SK-N-SH treated with all-trans-retinoic acid at 6 μM for 48 hours (cell line): ENCODE measurements at regions not wholly inside any gene's neighbourhood (a gene's known extent, or its start where the extent isn't known, plus 50 kb on each side); places are given as distances from the start of the nearest gene placed in this dataset.

Experiments used
- ARNTL ChIP-seq: fragments of 450-650 bp; formaldehyde crosslinking; IDR thresholded peaks from 2 replicates; pipeline ENCODE4 v1.5.0; 2020; ENCODE audit warnings: low read depth, mild to moderate bottlenecking, moderate library complexity, borderline replicate concordance
- BACH2 ChIP-seq: fragments of 250-450 bp; sonication (Bioruptor Pico); IDR thresholded peaks from 2 replicates; pipeline ENCODE4 v1.9.0; 2021; ENCODE audit warnings: mild to moderate bottlenecking, borderline replicate concordance
- CSDC2 ChIP-seq: fragments of 250-450 bp; sonication (Bioruptor Pico); IDR thresholded peaks from 2 replicates; pipeline ENCODE4 v1.5.0; 2020; ENCODE audit warnings: mild to moderate bottlenecking, moderate library complexity
- ESRRG ChIP-seq: fragments of 250-450 bp; sonication (Bioruptor Pico); IDR thresholded peaks from 2 replicates; pipeline ENCODE4 v1.6.1; 2021; ENCODE audit warnings: mild to moderate bottlenecking
- GLIS3 ChIP-seq: fragments of 250-450 bp; sonication (Bioruptor Pico); IDR thresholded peaks from 2 replicates; pipeline ENCODE4 v1.5.0; 2020; ENCODE audit warnings: mild to moderate bottlenecking, moderate library complexity
- OSR1 ChIP-seq: fragments of 250-450 bp; sonication (Bioruptor Pico); IDR thresholded peaks from 2 replicates; pipeline ENCODE4 v1.8.0; 2022; ENCODE audit warnings: moderate library complexity, mild to moderate bottlenecking, inconsistent platforms
- PATZ1 ChIP-seq: fragments of 250-450 bp; sonication (Bioruptor Pico); IDR thresholded peaks from 2 replicates; pipeline ENCODE4 v1.8.0; 2020; ENCODE audit warnings: mild to moderate bottlenecking, moderate library complexity, borderline replicate concordance
- RARB ChIP-seq: fragments of 250-450 bp; sonication (Bioruptor Pico); IDR thresholded peaks from 2 replicates; pipeline ENCODE4 v1.8.0; 2021; ENCODE audit warnings: mild to moderate bottlenecking, moderate library complexity
- TOX ChIP-seq: fragments of 250-450 bp; sonication (Bioruptor Pico); IDR thresholded peaks from 2 replicates; pipeline ENCODE4 v1.8.0; 2021; ENCODE audit warnings: mild to moderate bottlenecking, moderate library complexity, borderline replicate concordance
- TSHZ2 ChIP-seq: fragments of 250-450 bp; sonication (Bioruptor Pico); IDR thresholded peaks from 2 replicates; pipeline ENCODE4 v1.5.0; 2020; ENCODE audit warnings: mild to moderate bottlenecking, moderate library complexity
- ZFP3 ChIP-seq: fragments of 250-450 bp; sonication (Bioruptor Pico); IDR thresholded peaks from 2 replicates; pipeline ENCODE4 v1.5.0; 2020; ENCODE audit warnings: mild to moderate bottlenecking, moderate library complexity
- ZNF565 ChIP-seq: fragments of 450-650 bp; formaldehyde crosslinking; conservative IDR thresholded peaks from 2 replicates; pipeline ENCODE4 v1.5.0; 2020; ENCODE audit warnings: low read depth, mild to moderate bottlenecking, moderate library complexity
- ZNF70 ChIP-seq: fragments of 450-650 bp; formaldehyde crosslinking; IDR thresholded peaks from 2 replicates; pipeline ENCODE4 v1.5.0; 2020; ENCODE audit warnings: mild to moderate bottlenecking, moderate library complexity
- TF ChIP-seq, protein P1 (sequence below): fragments of 250-450 bp; sonication (Bioruptor Pico); IDR thresholded peaks from 2 replicates; pipeline ENCODE4 v1.5.1; 2020; ENCODE audit warnings: low read depth, mild to moderate bottlenecking, moderate library complexity

- TF ChIP-seq TSHZ2 (CRISPR knock-in tag): no peak
- TF ChIP-seq PATZ1 (CRISPR knock-in tag): no peak
- TF ChIP-seq RARB (CRISPR knock-in tag): no peak
- TF ChIP-seq ZNF565 (CRISPR knock-in tag): no peak
- TF ChIP-seq, protein P1, sequence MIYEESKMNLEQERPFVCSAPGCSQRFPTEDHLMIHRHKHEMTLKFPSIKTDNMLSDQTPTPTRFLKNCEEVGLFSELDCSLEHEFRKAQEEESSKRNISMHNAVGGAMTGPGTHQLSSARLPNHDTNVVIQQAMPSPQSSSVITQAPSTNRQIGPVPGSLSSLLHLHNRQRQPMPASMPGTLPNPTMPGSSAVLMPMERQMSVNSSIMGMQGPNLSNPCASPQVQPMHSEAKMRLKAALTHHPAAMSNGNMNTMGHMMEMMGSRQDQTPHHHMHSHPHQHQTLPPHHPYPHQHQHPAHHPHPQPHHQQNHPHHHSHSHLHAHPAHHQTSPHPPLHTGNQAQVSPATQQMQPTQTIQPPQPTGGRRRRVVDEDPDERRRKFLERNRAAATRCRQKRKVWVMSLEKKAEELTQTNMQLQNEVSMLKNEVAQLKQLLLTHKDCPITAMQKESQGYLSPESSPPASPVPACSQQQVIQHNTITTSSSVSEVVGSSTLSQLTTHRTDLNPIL (CRISPR knock-in tag): no peak
- no peak for TF ChIP-seq ESRRG (CRISPR knock-in tag)
- no peak for TF ChIP-seq CSDC2 (CRISPR knock-in tag)
- no peak for TF ChIP-seq ARNTL (CRISPR knock-in tag)
- TF ChIP-seq OSR1 (CRISPR knock-in tag): no peak
- no peak for TF ChIP-seq BACH2 (CRISPR knock-in tag)
- no peak for TF ChIP-seq GLIS3 (CRISPR knock-in tag)
- no peak for TF ChIP-seq ZNF70 (CRISPR knock-in tag)
- no peak for TF ChIP-seq TOX (CRISPR knock-in tag)
- no peak for TF ChIP-seq ZFP3 (CRISPR knock-in tag)
Observed at GRCh38 chr13:22758245-22758644, 422.5 kb upstream of the SGCG start.
